ENCODE measurements at regions not wholly inside any gene's neighbourhood (a gene's known extent, or its start where the extent isn't known, plus 50 kb on each side); places are given as distances from the start of the nearest gene placed in this dataset.

DNA sequence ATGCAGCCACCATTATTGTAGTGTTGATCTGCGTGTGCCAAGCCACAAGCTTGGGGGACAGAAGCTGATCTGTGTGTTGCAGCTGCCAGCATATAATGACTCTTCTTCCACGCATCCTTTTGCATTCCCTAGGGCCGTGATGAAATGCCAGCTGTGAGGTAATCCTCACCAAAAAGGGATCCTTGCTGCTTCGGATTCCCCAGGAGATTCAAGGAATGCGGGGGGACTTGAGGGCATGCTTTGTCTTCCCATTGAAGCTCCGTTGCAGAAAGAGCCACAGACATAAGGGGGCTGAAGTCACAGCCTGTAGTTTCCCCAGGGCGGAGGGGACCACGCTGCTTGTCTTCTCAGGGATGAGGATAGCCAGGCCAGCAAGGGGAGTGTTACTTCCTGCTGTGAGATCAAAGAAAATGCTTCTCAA, 281.6 kb upstream of the FMN2 start:
- CTCF ChIA-PET (ENCODE audit: unreplicated experiment), result no interaction called here
- Histone ChIP-seq H3K4me1 (ENCODE audit: insufficient read depth, low read length, poor library complexity, severe bottlenecking) (no peaks in the 10 kb centered on the region), H3K4me3 (ENCODE audit: low read depth, low read length, poor library complexity, severe bottlenecking) (no peak overlapping the region), H3K9me3 (ENCODE audit: low read length) (no peaks in the 10 kb centered on the region), H3K9me2 (ENCODE audit: insufficient read depth, low read length) (no peaks in the 10 kb centered on the region), H2AFZ (ENCODE audit: low read length) (no peak overlapping the region), H3K27ac (ENCODE audit: low read depth, low read length, poor library complexity, severe bottlenecking) (no peak overlapping the region), H3K4me2 (ENCODE audit: low read length) (no peak overlapping the region), H3K36me3 (ENCODE audit: insufficient read depth, low read length) (no peaks in the 10 kb centered on the region), H4K20me1 (ENCODE audit: insufficient read depth, low read length) (no peaks in the 10 kb centered on the region), H3K79me2 (ENCODE audit: insufficient read depth, low read depth, low read length) (no peaks in the 10 kb centered on the region)
- POLR2A ChIA-PET, result no interaction called here
- no peak for DNase-seq (ENCODE audit: low spot score)
- intact Hi-C loops (cut with micrococcal nuclease; ENCODE audit: unreplicated experiment), result no loop called here
- TF ChIP-seq, protein P1, sequence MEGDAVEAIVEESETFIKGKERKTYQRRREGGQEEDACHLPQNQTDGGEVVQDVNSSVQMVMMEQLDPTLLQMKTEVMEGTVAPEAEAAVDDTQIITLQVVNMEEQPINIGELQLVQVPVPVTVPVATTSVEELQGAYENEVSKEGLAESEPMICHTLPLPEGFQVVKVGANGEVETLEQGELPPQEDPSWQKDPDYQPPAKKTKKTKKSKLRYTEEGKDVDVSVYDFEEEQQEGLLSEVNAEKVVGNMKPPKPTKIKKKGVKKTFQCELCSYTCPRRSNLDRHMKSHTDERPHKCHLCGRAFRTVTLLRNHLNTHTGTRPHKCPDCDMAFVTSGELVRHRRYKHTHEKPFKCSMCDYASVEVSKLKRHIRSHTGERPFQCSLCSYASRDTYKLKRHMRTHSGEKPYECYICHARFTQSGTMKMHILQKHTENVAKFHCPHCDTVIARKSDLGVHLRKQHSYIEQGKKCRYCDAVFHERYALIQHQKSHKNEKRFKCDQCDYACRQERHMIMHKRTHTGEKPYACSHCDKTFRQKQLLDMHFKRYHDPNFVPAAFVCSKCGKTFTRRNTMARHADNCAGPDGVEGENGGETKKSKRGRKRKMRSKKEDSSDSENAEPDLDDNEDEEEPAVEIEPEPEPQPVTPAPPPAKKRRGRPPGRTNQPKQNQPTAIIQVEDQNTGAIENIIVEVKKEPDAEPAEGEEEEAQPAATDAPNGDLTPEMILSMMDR (conservative IDR thresholded peaks at IDR 0.05; ENCODE audit: low read length), result no peak
- TF ChIP-seq EZH2phosphoT487 (IDR thresholded peaks at IDR 0.05; ENCODE audit: borderline replicate concordance, low read depth, low read length), result no peak
- BruUV-seq (replicated peaks), result no TSS peak

DNA sequence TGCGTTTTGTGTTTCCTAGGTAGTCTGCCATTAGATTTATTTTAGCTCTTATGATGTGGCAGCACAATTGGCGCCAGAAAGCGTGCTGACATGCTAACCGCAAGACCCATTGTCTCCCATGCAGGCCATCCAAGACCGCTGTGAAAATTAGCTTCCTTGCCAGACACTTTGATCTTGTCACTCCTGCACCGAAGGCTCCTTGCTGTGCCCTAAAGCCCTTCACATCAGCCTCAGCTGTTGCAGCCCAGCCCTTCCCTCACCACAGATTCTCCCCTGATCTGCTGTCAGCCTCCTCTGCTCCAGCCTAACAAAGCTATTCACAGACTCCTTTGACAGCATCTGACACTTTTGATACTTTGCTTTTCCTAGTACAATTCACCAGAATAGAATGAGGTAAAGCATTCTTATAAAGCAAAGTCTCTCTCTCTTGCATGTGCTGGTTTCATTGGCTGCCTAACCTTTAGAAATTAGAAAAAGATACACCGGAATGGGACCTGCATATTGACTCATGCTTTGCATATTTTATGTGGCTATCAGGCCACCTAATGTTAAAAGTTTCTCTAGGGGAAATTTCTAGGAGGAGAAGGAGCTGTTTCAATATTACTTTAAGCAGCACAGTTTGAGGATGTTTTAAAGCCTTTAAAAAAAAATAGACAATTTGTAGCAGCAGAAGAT, 280.3 kb upstream of the FMN2 start:
- intact Hi-C loops (cut with micrococcal nuclease; ENCODE audit: unreplicated experiment), result no loop called here
- TF ChIP-seq, protein P1 (conservative IDR thresholded peaks at IDR 0.05; ENCODE audit: low read length), result no peak
- no peak for TF ChIP-seq EZH2phosphoT487 (IDR thresholded peaks at IDR 0.05; ENCODE audit: borderline replicate concordance, low read depth, low read length)
- Histone ChIP-seq H3K9me3 (ENCODE audit: low read length) (no peaks in the 10 kb centered on the region), H3K4me2 (ENCODE audit: low read length) (no peak overlapping the region), H2AFZ (ENCODE audit: low read length) (no peak overlapping the region), H3K36me3 (ENCODE audit: insufficient read depth, low read length) (no peaks in the 10 kb centered on the region), H3K4me1 (ENCODE audit: insufficient read depth, low read length, poor library complexity, severe bottlenecking) (no peaks in the 10 kb centered on the region), H3K4me3 (ENCODE audit: low read depth, low read length, poor library complexity, severe bottlenecking) (no peak overlapping the region), H3K9me2 (ENCODE audit: insufficient read depth, low read length) (no peaks in the 10 kb centered on the region), H3K79me2 (ENCODE audit: insufficient read depth, low read depth, low read length) (no peaks in the 10 kb centered on the region), H3K27ac (ENCODE audit: low read depth, low read length, poor library complexity, severe bottlenecking) (no peak overlapping the region), H4K20me1 (ENCODE audit: insufficient read depth, low read length) (no peaks in the 10 kb centered on the region)
- POLR2A ChIA-PET, result no interaction called here
- BruUV-seq (replicated peaks), result no TSS peak
- no peak for DNase-seq (ENCODE audit: low spot score)
- CTCF ChIA-PET (ENCODE audit: unreplicated experiment), result no interaction called here

DNA sequence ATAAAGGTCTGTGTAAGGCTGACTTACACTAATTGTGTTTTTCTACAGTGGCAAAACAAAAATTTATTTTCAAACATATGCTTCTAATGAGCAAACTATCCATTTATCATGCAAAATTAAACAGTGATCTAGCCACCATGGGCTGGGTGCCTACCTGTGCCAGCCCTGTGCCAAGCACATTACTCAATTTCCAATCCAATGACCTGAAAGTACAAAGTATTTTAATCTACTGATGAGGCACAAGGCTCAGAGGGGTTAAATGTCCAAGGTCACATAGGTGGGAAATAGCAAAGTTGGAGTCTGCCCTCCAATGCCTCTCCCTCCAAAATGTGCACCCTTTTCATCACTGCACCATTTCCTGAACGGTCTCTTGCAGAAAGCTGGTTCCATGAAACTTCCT, 279.1 kb upstream of the FMN2 start:
- CTCF ChIA-PET (ENCODE audit: unreplicated experiment), result no interaction called here
- Histone ChIP-seq H3K9me2 (ENCODE audit: insufficient read depth, low read length) (no peaks in the 10 kb centered on the region), H3K36me3 (ENCODE audit: insufficient read depth, low read length) (no peaks in the 10 kb centered on the region), H4K20me1 (ENCODE audit: insufficient read depth, low read length) (no peaks in the 10 kb centered on the region), H3K27ac (ENCODE audit: low read depth, low read length, poor library complexity, severe bottlenecking) (no peak overlapping the region), H3K4me2 (ENCODE audit: low read length) (no peak overlapping the region), H3K4me3 (ENCODE audit: low read depth, low read length, poor library complexity, severe bottlenecking) (no peak overlapping the region), H2AFZ (ENCODE audit: low read length) (no peak overlapping the region), H3K79me2 (ENCODE audit: insufficient read depth, low read depth, low read length) (no peaks in the 10 kb centered on the region), H3K4me1 (ENCODE audit: insufficient read depth, low read length, poor library complexity, severe bottlenecking) (no peaks in the 10 kb centered on the region), H3K9me3 (ENCODE audit: low read length) (no peaks in the 10 kb centered on the region)
- POLR2A ChIA-PET, result no interaction called here
- no peak for TF ChIP-seq EZH2phosphoT487 (IDR thresholded peaks at IDR 0.05; ENCODE audit: borderline replicate concordance, low read depth, low read length)
- TF ChIP-seq, protein P1 (conservative IDR thresholded peaks at IDR 0.05; ENCODE audit: low read length), result no peak
- BruUV-seq (replicated peaks), result no TSS peak
- intact Hi-C loops (cut with micrococcal nuclease; ENCODE audit: unreplicated experiment), result no loop called here
- DNase-seq (ENCODE audit: low spot score), result no peak

Measured in OCI-LY7 (cell line).